ENCODE measurements at regions not wholly inside any gene's neighbourhood (a gene's known extent, or its start where the extent isn't known, plus 50 kb on each side); places are given as distances from the start of the nearest gene placed in this dataset.
A peak's percentile ranks its signal among the peaks of the same experiment; 100 is the strongest.

DNA sequence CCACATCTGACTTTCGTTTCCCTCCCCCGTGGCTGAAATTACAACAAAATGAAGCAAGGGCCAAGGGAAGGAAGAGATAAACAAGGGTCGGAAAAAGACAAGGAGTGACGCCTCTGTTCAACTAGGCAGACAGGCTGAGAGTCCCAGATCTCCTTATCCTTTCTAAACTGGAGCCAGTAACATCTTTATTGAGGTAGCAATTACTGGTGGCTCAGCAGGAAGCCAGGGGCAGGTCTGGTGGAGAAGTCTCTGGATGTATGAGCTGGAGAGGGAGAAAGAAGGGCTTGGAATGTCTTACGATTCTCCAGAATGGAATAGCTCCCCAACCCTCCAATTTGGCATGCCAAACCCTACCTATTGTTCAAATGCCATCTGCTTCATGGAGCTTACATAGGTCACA is 190.8 kb upstream of the BRINP1 start:
- no peak for DNase-seq

DNA sequence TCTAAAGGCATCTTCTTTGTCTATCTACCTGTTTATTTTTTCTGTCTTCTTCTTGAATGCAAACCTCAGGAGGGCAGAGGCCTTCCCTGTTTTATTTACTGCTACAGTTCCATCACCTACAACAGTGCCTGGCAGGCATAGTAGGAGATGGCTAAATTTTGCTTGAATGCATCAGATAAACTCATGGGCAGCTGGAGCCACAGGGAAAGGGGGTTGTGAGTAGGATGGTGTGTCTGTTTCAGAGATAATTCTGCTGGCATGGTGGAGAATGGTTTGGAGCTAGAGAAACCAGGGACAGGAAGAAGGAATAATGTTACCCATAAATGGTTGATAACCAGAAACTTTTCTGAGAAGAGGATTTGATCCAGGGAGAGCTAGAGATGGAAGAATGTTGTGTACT is 189.8 kb upstream of the BRINP1 start:
- DNase-seq = no peak

DNA sequence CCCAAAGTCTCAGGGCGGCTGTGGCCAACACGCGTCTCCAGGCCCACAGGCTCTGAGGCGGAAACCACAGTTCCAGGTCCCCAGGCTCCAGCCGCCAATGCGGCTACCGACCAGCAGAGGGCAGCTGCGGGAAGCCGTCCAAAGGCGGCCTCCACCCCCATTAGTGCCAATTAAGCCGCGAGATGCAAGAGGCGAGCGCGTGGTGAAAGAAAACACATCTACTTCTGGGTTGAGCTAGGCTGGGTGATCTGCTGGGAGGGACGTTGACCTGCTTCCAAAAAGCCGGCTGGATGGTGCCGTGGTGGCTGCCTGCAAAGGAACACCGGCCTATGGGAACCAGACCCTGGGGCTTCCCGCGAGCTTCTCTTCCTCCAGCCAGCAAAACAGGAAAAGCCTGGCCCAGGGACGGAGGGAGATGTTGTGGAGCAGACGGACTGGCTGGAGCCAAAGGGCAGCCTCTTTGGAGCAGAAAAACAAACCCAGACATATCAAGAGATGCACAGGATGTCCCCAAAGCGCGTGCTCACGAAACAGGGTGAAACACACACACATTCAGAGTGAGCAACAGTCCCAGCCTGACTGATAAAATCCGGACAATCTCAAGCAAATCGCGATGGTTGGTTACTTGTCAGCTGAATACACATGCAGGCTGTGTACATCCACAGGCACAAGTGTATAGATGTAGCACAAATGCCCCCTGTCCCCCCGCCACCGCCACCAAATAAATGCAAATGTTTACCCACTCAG is 187.1 kb upstream of the BRINP1 start:
- peak; percentile 66 for DNase-seq

DNA sequence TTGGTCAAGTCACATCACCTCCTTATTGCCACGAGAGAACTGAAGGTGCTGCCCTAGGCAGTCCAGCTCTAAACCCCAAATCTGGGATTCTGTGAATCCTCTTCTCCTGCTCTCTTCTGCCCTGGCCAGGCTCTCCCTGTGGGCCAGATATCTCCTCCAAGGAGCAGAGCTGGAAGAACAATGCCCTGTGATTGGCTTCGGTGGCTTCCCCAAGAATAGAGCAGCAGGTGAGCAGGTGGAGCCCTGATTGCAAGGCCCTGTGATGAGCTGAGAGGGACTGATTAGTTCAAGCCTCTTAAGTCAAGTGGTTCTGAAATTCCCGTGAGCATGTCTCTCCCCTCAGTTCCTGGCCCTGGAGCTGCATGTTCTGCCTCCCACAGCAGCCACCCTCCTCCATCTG is 175.3 kb upstream of the BRINP1 start:
- DNase-seq = no peak

DNA sequence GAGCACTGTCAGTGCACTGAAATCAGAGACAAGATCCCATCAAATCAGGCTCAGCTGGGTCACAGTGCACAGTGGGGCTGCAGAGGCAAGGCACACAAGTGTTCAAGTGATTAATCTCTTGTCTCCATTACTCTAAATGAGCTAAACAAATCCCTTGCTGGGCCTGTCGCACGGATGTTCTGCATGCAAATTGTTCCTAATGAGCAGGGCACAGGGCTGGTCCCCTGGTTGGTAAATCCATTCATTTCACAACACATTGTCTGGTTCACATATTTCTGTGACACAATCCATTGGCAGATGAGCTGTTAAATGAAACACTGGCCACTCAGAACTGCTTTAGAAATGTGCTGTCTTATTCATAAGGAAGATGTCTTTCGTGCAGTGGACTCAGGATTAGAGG is 167.9 kb upstream of the BRINP1 start:
- DNase-seq = no peak

DNA sequence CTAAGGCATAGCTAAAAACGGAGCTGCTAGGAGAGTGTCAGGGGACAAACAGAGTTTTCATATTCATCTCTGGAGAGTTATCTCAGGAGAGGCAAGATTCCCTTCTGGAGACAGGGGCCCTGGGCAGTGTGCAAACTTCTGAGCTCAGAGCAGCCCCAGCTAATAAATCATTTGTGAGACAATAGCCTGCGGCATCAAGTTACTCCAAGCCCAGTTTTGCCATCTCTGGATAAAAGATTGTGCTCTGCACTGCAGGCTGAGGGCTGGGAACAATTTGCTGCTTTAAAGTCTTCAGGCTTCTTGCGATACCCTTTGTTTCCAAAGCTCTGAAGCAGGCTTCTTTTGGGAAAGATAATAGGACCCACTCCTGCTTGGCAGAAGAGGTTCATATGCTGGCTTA is 164.3 kb upstream of the BRINP1 start:
- no peak for DNase-seq

DNA sequence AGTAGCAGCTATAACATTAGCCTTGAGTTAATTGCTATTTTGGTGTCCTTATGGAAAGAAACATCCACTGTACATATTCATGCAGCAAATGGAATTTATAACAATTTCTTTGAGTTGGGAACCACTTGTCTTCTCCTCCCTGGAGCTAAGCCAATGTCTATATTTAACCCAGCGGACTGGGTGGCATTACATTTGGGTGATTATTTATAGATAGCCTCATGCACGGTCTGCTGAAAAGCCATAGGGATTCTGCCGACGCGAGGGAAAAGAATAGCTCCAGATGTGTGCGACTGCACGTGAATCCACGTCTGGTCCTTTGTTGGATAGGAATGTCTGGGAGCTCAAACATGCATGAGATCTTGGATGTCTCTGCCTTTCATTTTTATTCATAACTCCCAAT is 157.5 kb upstream of the BRINP1 start:
- DNase-seq = no peak

DNA sequence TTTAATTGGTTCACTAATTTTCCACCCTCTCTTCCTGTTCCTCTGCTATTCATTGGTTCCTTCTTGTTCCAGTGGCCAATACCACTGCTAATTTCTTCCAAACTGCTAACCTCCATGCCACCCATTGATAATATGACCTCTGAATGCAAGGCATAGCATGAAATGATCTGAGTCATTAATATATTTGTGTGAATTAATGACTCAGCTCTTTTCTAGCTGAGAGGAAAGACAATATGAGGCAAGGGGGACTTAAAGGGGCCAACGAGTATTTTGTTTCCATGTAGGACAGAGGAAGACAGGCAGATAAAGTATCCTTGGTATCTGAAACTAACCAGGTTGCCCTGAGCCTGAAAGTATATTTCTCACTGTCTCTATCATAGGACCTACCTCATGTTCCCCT is 154.3 kb upstream of the BRINP1 start:
- no peak for DNase-seq

DNA sequence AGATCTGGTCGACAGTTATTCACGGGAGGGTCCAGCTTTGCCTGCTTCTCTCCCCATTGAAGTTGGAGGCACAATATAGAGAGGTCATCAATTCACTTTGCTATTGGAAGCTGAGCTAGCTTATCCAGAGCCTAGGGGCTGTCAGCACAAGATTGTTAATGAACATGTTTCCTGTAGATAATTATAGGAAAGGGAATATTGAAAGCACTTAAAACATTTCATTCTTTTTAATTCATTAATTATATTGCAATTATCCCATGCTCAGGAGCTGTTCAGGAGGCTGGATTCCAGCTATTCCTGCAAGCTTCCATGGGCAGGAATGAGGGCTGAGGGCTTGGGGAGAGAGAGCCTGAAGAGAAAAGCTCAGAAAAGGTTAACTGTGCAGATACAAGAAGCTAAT is 153.1 kb upstream of the BRINP1 start:
- DNase-seq = no peak

DNA sequence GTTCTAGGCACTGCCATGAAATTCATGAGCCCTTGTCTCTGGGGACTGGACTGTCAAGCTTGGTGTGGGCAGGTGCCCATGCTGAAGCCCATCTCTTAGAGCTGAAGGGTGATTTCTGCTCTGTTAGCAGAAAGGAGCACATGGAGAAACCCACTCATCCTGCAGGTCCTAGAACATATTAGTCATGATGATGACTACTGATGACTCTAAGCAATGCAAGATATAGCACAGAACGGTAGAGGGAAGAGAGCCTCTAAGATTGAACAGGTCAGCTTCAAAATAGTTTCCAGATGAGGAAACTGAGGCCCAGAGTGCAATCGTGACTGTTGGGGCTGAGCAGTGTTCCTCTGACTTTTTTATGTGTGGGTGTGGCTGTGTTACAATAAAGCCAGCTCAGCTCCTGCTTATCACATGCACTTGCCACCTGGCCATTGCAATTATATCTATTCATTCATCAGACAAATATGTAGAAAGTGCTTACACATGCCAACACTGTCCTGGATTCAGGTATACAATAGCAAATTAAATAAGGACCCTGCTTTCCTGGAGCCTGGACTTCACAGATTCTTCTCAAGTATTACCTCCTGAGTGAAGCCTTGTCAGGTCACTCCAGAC is 140.2 kb upstream of the BRINP1 start:
- no peak for DNase-seq

DNA sequence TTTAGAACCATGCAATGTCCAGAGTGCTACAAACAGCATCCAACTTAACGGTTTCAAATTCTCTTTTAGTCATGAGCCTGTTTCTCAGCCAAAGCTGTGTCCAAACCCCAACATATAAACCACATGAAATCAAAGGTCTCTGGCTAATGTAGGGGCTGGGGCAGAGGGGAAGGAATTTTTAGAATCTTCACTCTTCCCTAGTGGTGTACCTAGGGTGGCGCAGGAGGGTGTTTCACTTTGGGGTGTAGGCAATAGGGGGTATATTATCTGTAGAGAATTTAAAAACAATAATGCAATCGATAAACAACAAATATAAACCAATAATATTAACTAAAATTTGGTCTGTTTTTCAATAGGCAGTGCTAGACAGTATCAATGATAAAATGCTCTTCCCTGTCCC is 132.1 kb upstream of the BRINP1 start:
- DNase-seq = no peak

DNA sequence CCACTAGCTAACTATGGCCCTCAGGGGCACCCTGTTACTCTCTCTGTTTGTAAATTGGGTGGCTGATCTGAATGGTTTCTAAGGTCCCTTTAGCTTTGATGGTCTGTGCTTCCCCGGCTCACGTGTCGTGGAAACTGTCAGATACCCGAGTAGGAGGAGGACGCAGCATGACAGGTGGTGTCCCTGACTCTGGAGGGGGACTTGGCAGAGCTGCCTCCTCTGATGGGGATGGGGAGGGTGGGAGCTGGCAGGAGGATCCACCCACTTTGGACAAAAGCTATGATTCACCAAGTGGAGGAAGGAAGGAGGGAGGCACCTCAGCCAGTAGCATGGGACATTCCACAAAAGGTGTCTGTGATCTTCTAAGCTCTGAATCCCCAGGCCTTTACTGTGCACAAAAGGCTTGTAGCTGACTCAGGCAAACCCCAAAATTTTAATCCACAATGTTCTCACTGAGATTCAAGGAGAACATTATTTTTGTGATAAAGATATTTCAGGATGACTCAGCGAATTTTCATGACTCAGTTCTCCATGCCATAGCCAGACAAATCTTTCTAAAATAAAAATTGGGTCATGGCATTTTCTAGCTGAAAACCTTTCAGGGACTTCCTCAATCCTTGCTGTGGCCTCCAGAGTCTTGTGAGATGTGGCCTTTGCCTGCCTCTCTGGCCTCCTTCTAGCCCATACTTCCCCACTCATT is 131.0 kb upstream of the BRINP1 start:
- no peak for DNase-seq

DNA sequence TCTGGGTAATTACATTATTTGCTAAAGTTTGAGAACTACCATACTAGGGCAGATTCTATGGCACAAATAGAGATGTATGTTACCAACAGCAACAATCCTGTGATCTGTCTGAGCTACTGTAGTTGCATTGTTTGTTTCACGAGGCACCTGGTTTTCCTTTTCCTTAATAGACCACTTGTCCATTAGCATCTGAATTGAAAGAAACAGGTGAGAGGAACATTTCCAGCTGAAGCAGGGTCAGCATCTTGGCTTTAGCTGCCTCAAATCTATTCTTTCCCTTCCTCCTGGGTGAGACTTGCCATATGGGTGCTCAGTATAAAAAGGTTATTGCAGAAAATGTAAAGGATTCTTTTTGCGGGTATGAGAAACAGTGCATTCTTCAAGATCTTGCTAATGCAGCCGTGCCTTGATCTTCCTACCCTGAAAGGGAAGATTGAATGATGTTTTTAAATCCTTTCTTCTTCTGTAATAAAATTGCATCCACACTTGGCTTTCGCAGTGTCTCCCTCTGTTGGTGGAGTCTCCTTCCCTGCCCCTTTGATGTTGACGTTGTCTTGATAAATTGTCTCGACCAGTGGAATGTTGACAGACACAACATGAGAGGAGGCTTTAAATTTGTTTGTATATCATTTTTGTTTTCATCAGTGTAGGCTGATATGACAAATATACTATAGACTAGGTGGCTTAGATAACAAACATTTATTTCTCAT is 118.0 kb upstream of the BRINP1 start:
- no peak for DNase-seq

DNA sequence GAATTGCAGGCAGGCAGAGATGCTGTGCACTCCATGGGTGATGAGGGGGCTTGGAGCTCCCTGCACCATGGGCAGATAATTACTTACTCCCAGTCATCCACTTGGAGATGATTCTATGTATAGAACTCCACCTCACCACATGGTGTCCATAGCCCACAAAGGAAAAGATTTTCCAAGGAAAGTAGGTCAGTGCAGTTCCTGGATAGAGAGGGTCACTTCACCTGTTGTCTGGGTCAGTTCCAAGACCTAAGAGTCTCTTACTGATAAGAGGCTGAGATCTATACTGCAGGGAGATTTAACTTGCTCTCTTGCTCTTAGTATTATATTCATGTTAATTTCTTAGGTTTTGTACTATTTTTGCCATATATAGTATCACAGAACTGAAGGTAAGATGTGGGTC is 113.9 kb upstream of the BRINP1 start:
- no peak for DNase-seq

DNA sequence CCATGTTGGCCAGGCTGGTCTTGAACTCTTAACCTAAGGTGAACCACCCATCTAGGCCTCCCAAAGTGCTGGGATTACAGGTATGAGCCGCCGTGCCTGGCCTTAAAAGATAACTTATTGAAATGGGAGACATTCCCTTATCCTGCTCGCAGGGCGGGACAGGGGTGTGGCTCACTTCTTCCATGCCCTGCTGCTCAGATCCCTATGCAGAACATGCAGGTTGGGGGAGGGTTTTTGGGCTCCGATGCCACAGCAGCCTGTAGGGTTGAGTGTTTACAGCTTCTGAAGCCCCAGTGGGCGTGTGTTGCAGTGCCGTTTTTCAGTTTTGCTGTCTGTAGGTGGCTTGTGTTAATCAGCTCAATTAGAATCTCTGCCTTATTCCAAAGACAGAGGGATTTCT is 108.0 kb upstream of the BRINP1 start:
- DNase-seq = no peak

DNA sequence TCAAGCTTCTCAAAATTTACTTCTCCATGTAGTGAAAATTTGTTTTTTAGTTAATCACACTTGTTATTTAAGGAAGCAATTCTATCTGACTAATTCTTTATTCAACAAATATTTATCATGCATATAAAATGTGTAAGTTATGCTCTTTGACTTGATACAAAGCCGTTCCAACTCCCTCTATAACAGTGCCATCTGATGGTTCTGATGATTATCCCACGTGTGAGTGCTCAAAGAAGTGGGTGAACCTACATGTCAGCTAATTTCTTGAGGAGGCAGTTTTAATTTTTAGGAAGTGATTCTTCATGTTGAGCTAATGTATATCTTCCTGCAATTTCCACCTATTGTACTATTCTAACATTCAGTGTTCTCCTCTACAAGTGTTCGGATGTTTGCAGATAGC is 88.8 kb upstream of the BRINP1 start:
- no peak for DNase-seq

DNA sequence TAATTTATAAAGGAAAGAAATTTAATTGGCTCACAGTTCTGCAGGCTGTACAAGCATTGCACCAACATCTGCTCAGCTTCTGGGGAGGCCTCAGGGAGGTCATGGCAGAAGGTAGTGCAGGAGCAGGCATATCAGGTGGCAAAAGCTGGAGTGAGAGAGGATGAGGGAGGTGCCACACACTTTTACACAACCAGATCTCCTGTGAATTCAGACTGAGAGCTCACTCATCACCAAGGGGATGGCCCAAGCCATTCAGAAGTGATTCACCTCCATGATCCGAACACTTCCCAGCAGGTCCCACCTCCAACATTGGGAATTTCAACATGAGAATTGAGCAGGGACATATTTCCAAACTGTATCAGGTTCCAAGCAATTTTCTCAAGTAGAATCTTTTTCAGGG is 84.7 kb upstream of the BRINP1 start:
- DNase-seq = no peak

DNA sequence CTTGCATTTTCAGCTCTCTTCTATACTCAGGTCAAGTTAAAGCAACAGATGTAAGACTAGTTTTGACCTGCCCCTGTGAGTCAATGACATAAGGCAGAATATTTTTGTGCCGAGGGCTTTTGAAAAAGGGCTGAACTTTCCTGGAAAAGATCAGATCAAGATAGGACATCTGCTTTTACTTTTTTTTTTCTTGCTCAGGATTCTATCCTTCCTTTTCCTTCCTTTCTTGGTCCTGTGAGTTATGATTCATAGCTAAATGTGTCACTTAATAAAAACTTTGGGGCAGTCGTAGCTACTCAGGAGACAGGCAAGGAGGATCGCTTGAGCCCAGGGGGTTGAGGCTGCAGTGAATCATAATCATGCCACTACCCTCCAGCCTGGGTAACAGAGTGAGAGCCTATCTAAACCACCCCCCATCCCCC is 84.3 kb upstream of the BRINP1 start:
- DNase-seq = no peak

DNA sequence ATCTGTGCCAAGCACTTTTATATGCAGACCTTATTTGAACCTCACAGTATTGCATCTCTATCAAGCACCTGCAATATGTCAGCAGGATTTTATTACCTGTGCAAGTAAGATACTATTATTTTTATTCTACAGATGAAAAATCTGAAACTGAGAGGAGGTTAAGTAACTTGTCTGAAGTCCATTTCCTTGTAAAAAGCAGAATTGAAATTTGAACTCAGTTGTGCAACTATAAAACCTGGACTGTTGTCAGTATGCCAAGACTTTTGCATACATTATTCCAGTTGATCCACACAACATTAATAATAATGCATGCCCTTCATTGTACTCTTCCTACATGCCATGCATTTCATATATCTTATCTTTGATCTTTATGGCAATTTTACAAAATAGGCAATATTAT is 82.2 kb upstream of the BRINP1 start:
- no peak for DNase-seq

DNA sequence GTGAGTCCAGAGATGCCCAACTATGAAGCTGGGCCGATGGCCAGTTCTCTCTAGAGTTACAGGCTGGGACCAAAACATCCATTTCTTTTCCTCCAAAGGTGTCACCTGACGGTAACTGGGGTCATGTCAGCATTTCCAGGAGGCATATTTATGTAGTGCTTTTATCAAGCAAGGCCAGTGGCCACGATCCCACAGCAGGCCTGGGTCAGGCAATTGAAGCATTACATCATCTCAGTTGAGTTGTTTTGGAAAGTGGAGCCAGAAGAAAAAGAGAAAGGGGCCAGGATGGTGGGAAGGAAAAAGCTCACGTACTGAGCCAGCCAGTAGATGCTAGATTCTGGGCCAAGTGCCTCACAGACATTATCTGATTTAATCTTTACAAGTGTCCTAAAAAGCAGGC is 73.9 kb upstream of the BRINP1 start:
- DNase-seq = no peak

DNA sequence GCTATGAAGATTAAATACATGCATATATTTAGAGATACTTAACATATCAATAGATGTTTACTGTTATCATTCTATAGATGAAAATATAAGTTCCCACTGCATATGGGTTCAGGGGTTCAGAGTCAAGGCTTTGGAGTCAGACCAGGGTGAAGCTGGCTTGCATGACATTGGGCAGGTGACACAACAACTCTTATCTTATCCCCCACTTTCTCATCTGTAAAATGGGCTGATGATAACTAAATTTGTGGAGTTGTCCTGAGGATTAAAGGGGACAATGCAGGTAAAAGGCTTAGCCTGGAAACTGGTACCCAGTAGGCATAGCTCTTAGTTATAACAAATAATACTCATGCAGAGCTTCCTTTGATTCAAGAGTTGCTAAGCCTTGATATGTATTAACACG is 72.6 kb upstream of the BRINP1 start:
- DNase-seq = no peak

DNA sequence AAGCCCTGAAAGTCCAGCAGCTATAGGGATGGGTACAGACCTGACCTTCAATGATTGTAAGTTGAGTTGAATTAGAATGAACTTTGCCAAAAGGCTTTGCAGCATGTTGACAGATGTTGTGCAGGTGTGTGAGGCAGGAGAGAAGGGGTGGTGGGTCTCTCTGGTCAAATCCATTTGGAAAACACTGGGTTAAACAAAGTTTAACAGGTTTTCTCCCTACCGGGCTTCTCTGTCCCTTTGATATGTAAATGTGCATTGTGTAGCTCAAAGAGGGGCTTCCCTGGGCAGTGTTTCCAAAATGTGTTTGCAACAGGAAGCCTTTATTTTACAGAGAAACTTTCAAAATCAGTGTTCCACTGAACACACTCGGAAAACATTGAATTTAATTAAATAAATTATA is 72.1 kb upstream of the BRINP1 start:
- no peak for DNase-seq

DNA sequence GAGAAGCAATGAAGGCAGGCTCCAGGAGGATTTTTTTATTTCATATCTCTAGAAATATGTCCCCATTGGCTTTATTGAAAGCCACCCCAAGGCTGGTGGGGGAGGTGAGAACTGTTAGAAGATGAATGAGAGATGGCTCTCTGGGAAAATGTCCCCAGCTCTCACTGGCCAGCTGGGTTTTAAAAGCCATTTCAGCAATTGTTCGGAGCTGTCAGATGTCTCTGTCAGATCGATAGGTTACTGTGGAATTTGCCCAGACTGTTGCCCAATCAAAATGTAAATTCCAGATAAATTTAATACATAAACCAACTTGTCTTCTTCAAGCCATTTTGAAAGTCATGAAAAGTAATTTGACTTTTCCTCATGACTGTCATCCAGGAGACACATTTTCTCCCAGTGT is 67.0 kb upstream of the BRINP1 start:
- no peak for DNase-seq

DNA sequence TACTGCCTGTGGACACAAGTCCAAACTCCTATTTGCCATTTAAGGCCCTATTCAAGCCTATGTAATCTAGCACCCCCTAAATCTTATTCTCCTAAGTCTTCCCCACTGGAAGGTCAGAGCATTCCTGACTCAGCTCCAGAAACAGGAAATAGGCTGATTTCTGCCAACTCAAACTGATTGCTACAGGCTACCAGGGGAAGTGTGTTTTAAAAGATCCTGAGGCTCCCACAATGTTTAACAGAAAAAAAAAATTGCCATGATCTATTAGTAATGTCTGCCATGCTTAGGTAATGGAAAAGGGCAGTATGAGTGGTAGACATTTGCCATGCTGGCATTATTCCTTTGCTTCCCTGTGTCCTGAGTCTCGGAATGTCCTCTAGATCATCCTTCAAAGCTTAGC is 65.8 kb upstream of the BRINP1 start:
- DNase-seq = no peak

Data from suppressor macrophage treated with lipopolysaccharide for 4 hours (primary cell).